ENCODE measurements at regions not wholly inside any gene's neighbourhood (a gene's known extent, or its start where the extent isn't known, plus 50 kb on each side); places are given as distances from the start of the nearest gene placed in this dataset.

- CTCF ChIA-PET = interaction anchor here (1.0 kb wide), 1 partner anchor 33 kb away, joined by 5 read pairs; no protein-coding TSS in a partner anchor
- DNase-seq (ENCODE audit: extremely low spot score) = no peak
- TF ChIP-seq LEF1 (IDR thresholded peaks at IDR 0.05; ENCODE audit: borderline replicate concordance) (no peak), ZNF384 (IDR thresholded peaks at IDR 0.05) (no peak)
- POLR2A ChIA-PET = no interaction called here
Observed at GRCh38 chr1:29670752-29671151, 434.4 kb downstream of the PTPRU start.

GRCh38 chr1:29669912-29670311 is 433.6 kb downstream of the PTPRU start:
- ChIA-PET CTCF (interaction anchor here (1.0 kb wide), 1 partner anchor 34 kb away, joined by 5 read pairs; no protein-coding TSS in a partner anchor), POLR2A (no interaction called here)
- TF ChIP-seq HDGF (IDR thresholded peaks at IDR 0.05; ENCODE audit: borderline replicate concordance) (no peak), CTBP1 (IDR thresholded peaks at IDR 0.05; ENCODE audit: borderline replicate concordance) (no peak), FOXK2 (IDR thresholded peaks at IDR 0.05) (no peak), TARDBP (IDR thresholded peaks at IDR 0.05) (no peak), FOXA1 (IDR thresholded peaks at IDR 0.05) (no peak), ARNT (IDR thresholded peaks at IDR 0.05) (no peak), BHLHE40 (IDR thresholded peaks at IDR 0.05; ENCODE audit: borderline replicate concordance) (no peak)
- DNase-seq (ENCODE audit: extremely low spot score) = no peak

GRCh38 chr1:29669158-29669871 is 433.0 kb downstream of the PTPRU start:
- no peak for DNase-seq (ENCODE audit: extremely low spot score)
- ChIA-PET CTCF (no interaction called here), POLR2A (no interaction called here)
- TF ChIP-seq NFRKB (IDR thresholded peaks at IDR 0.05) = no peak
- no peak for TF ChIP-seq SP1 (IDR thresholded peaks at IDR 0.05)
- no peak for TF ChIP-seq FOXK2 (IDR thresholded peaks at IDR 0.05)
- TF ChIP-seq TARDBP (IDR thresholded peaks at IDR 0.05) = no peak
- no peak for TF ChIP-seq HDGF (IDR thresholded peaks at IDR 0.05; ENCODE audit: borderline replicate concordance)
- no peak for TF ChIP-seq L3MBTL2 (conservative IDR thresholded peaks at IDR 0.05)
- no peak for TF ChIP-seq ELF4 (IDR thresholded peaks at IDR 0.05)
- no peak for TF ChIP-seq SUZ12 (IDR thresholded peaks at IDR 0.05)
- no peak for TF ChIP-seq PKNOX1 (IDR thresholded peaks at IDR 0.05)
- TF ChIP-seq FOXM1 (IDR thresholded peaks at IDR 0.05; ENCODE audit: borderline replicate concordance) = no peak
- no peak for TF ChIP-seq BHLHE40 (IDR thresholded peaks at IDR 0.05; ENCODE audit: borderline replicate concordance)
- no peak for TF ChIP-seq LEF1 (IDR thresholded peaks at IDR 0.05; ENCODE audit: borderline replicate concordance)

- TF ChIP-seq ELF4 (IDR thresholded peaks at IDR 0.05) = no peak
- no peak for TF ChIP-seq SP1 (IDR thresholded peaks at IDR 0.05)
- no peak for TF ChIP-seq ARNT (IDR thresholded peaks at IDR 0.05)
- no peak for TF ChIP-seq SUZ12 (IDR thresholded peaks at IDR 0.05)
- TF ChIP-seq CTBP1 (IDR thresholded peaks at IDR 0.05; ENCODE audit: borderline replicate concordance) = no peak
- no peak for TF ChIP-seq LEF1 (IDR thresholded peaks at IDR 0.05; ENCODE audit: borderline replicate concordance)
- no peak for TF ChIP-seq TARDBP (IDR thresholded peaks at IDR 0.05)
- no peak for TF ChIP-seq HDGF (IDR thresholded peaks at IDR 0.05; ENCODE audit: borderline replicate concordance)
- TF ChIP-seq FOXA1 (IDR thresholded peaks at IDR 0.05) = no peak
- TF ChIP-seq ZNF384 (IDR thresholded peaks at IDR 0.05) = no peak
- no peak for TF ChIP-seq L3MBTL2 (conservative IDR thresholded peaks at IDR 0.05)
- no peak for TF ChIP-seq NFRKB (IDR thresholded peaks at IDR 0.05)
- TF ChIP-seq FOXK2 (IDR thresholded peaks at IDR 0.05) = no peak
- no peak for TF ChIP-seq PKNOX1 (IDR thresholded peaks at IDR 0.05)
Observed at GRCh38 chr1:29668551-29669157, 432.3 kb downstream of the PTPRU start.

GRCh38 chr1:29667951-29668350 is 431.6 kb downstream of the PTPRU start:
- CTCF ChIA-PET = no interaction called here
- no peak for TF ChIP-seq TARDBP (IDR thresholded peaks at IDR 0.05)
- no peak for TF ChIP-seq CTBP1 (IDR thresholded peaks at IDR 0.05; ENCODE audit: borderline replicate concordance)
- no peak for TF ChIP-seq SP1 (IDR thresholded peaks at IDR 0.05)
- no peak for TF ChIP-seq FOXM1 (IDR thresholded peaks at IDR 0.05; ENCODE audit: borderline replicate concordance)
- no peak for TF ChIP-seq FOXA1 (IDR thresholded peaks at IDR 0.05)
- TF ChIP-seq LEF1 (IDR thresholded peaks at IDR 0.05; ENCODE audit: borderline replicate concordance) = no peak
- TF ChIP-seq ARNT (IDR thresholded peaks at IDR 0.05) = no peak
- no peak for TF ChIP-seq NFRKB (IDR thresholded peaks at IDR 0.05)
- TF ChIP-seq PKNOX1 (IDR thresholded peaks at IDR 0.05) = no peak
- TF ChIP-seq ELF4 (IDR thresholded peaks at IDR 0.05) = no peak
- POLR2A ChIA-PET = no interaction called here
- DNase-seq (ENCODE audit: extremely low spot score) = no peak

More at GRCh38 chr1:29668551-29669157, 432.3 kb downstream of the PTPRU start:
- DNase-seq (ENCODE audit: extremely low spot score) = no peak
- POLR2A ChIA-PET = no interaction called here
- CTCF ChIA-PET = no interaction called here

GRCh38 chr1:29664711-29665110 is 428.4 kb downstream of the PTPRU start:
- ChIA-PET CTCF (no interaction called here), POLR2A (no interaction called here)
- no peak for DNase-seq (ENCODE audit: extremely low spot score)
- TF ChIP-seq CTBP1 (IDR thresholded peaks at IDR 0.05; ENCODE audit: borderline replicate concordance) (no peak), SUZ12 (IDR thresholded peaks at IDR 0.05) (no peak), FOXK2 (IDR thresholded peaks at IDR 0.05) (no peak), SP1 (IDR thresholded peaks at IDR 0.05) (no peak), BHLHE40 (IDR thresholded peaks at IDR 0.05; ENCODE audit: borderline replicate concordance) (no peak), FOXM1 (IDR thresholded peaks at IDR 0.05; ENCODE audit: borderline replicate concordance) (no peak), LEF1 (IDR thresholded peaks at IDR 0.05; ENCODE audit: borderline replicate concordance) (no peak), FOXA1 (IDR thresholded peaks at IDR 0.05) (no peak)
